ENCODE measurements at regions not wholly inside any gene's neighbourhood (a gene's known extent, or its start where the extent isn't known, plus 50 kb on each side); places are given as distances from the start of the nearest gene placed in this dataset.

- ATAC-seq, result no peak
- no peak for TF ChIP-seq ARNTL (CRISPR knock-in tag; IDR thresholded peaks at IDR 0.05; ENCODE audit: borderline replicate concordance, low read depth)
- no peak for TF ChIP-seq GLIS3 (CRISPR knock-in tag; IDR thresholded peaks at IDR 0.05)
- no peak for TF ChIP-seq TCF4 (CRISPR knock-in tag; IDR thresholded peaks at IDR 0.05; ENCODE audit: borderline replicate concordance)
- no peak for TF ChIP-seq ZNF70 (CRISPR knock-in tag; IDR thresholded peaks at IDR 0.05)
- TF ChIP-seq ESRRG (CRISPR knock-in tag; IDR thresholded peaks at IDR 0.05), result no peak
- TF ChIP-seq ZC3H10 (CRISPR knock-in tag; IDR thresholded peaks at IDR 0.05), result no peak
- TF ChIP-seq ZFP30 (CRISPR knock-in tag; IDR thresholded peaks at IDR 0.05), result no peak
- no peak for TF ChIP-seq PPARA (CRISPR knock-in tag; IDR thresholded peaks at IDR 0.05; ENCODE audit: borderline replicate concordance)
- no peak for TF ChIP-seq ZNF565 (CRISPR knock-in tag; conservative IDR thresholded peaks at IDR 0.05; ENCODE audit: low read depth)
- no peak for TF ChIP-seq BACH2 (CRISPR knock-in tag; IDR thresholded peaks at IDR 0.05; ENCODE audit: borderline replicate concordance)
- no peak for TF ChIP-seq ISL1 (CRISPR knock-in tag; IDR thresholded peaks at IDR 0.05)
- TF ChIP-seq CREB5 (CRISPR knock-in tag; IDR thresholded peaks at IDR 0.05; ENCODE audit: low read depth), result no peak
- TF ChIP-seq ZNF8 (CRISPR knock-in tag; IDR thresholded peaks at IDR 0.05), result no peak
Measured at GRCh38 chr20:6998909-6999308, 231.4 kb downstream of the BMP2 start.

- TF ChIP-seq CSRNP3 (CRISPR knock-in tag; IDR thresholded peaks at IDR 0.05), result no peak
- TF ChIP-seq POU6F1 (CRISPR knock-in tag; IDR thresholded peaks at IDR 0.05; ENCODE audit: borderline replicate concordance, low read depth), result no peak
- no peak for TF ChIP-seq OSR1 (CRISPR knock-in tag; IDR thresholded peaks at IDR 0.05)
- TF ChIP-seq TSHZ2 (CRISPR knock-in tag; IDR thresholded peaks at IDR 0.05), result no peak
- no peak for TF ChIP-seq TCF4 (CRISPR knock-in tag; IDR thresholded peaks at IDR 0.05; ENCODE audit: borderline replicate concordance)
- no peak for TF ChIP-seq ZNF70 (CRISPR knock-in tag; IDR thresholded peaks at IDR 0.05)
- TF ChIP-seq TOX (CRISPR knock-in tag; IDR thresholded peaks at IDR 0.05; ENCODE audit: borderline replicate concordance), result no peak
- no peak for TF ChIP-seq BACH2 (CRISPR knock-in tag; IDR thresholded peaks at IDR 0.05; ENCODE audit: borderline replicate concordance)
- TF ChIP-seq RARB (CRISPR knock-in tag; IDR thresholded peaks at IDR 0.05), result no peak
- TF ChIP-seq CSDC2 (CRISPR knock-in tag; IDR thresholded peaks at IDR 0.05), result no peak
- TF ChIP-seq ZC3H10 (CRISPR knock-in tag; IDR thresholded peaks at IDR 0.05), result no peak
- ATAC-seq, result no peak
Measured at GRCh38 chr20:6999381-6999780, 231.9 kb downstream of the BMP2 start.

- no peak for ATAC-seq
- no peak for TF ChIP-seq PPARA (CRISPR knock-in tag; IDR thresholded peaks at IDR 0.05; ENCODE audit: borderline replicate concordance)
- TF ChIP-seq GLIS3 (CRISPR knock-in tag; IDR thresholded peaks at IDR 0.05), result no peak
- no peak for TF ChIP-seq ZFP3 (CRISPR knock-in tag; IDR thresholded peaks at IDR 0.05)
- no peak for TF ChIP-seq CSDC2 (CRISPR knock-in tag; IDR thresholded peaks at IDR 0.05)
- TF ChIP-seq RARB (CRISPR knock-in tag; IDR thresholded peaks at IDR 0.05), result no peak
- no peak for TF ChIP-seq ARNTL (CRISPR knock-in tag; IDR thresholded peaks at IDR 0.05; ENCODE audit: borderline replicate concordance, low read depth)
- TF ChIP-seq OSR1 (CRISPR knock-in tag; IDR thresholded peaks at IDR 0.05), result no peak
- no peak for TF ChIP-seq TSHZ2 (CRISPR knock-in tag; IDR thresholded peaks at IDR 0.05)
- TF ChIP-seq POU6F1 (CRISPR knock-in tag; IDR thresholded peaks at IDR 0.05; ENCODE audit: borderline replicate concordance, low read depth), result no peak
- TF ChIP-seq ZNF565 (CRISPR knock-in tag; conservative IDR thresholded peaks at IDR 0.05; ENCODE audit: low read depth), result no peak
- no peak for TF ChIP-seq ZC3H10 (CRISPR knock-in tag; IDR thresholded peaks at IDR 0.05)
- no peak for TF ChIP-seq ZNF70 (CRISPR knock-in tag; IDR thresholded peaks at IDR 0.05)
- no peak for TF ChIP-seq ZNF8 (CRISPR knock-in tag; IDR thresholded peaks at IDR 0.05)
Measured at GRCh38 chr20:7003598-7003997, 236.1 kb downstream of the BMP2 start.

Measured in SK-N-SH treated with all-trans-retinoic acid at 6 μM for 48 hours (cell line).